SK-N-MC (cell line): ENCODE measurements at regions not wholly inside any gene's neighbourhood (a gene's known extent, or its start where the extent isn't known, plus 50 kb on each side); places are given as distances from the start of the nearest gene placed in this dataset.

Experiments used
- EZH2 ChIP-seq: fragments of 200-600 bp; sonication (generic); IDR thresholded peaks from one replicate; pipeline ENCODE4 v1.6.1; 2017; ENCODE audit warnings: antibody characterized with exemption
- FOXP2 ChIP-seq: optimal IDR thresholded peaks from 2 replicates; pipeline ENCODE3; 2011; ENCODE audit warnings: mild to moderate bottlenecking, moderate library complexity; ENCODE audit not compliant: insufficient read depth; ENCODE audit errors: extremely low read length, control extremely low read depth
- POLR2AphosphoS5 ChIP-seq: IDR thresholded peaks from 2 replicates; pipeline ENCODE4 v1.6.1; 2012; ENCODE audit warnings: mild to moderate bottlenecking, low read depth, low read length, borderline replicate concordance

GRCh38 chr1:110746644-110747259, 72.0 kb upstream of the KCNA3 start:
- TF ChIP-seq POLR2AphosphoS5 (no peak), EZH2 (no peak), FOXP2 (no peak)
